K562 (cell line): ENCODE measurements at regions not wholly inside any gene's neighbourhood (a gene's known extent, or its start where the extent isn't known, plus 50 kb on each side); places are given as distances from the start of the nearest gene placed in this dataset.
A peak's percentile ranks its signal among the peaks of the same experiment; 100 is the strongest.

Experiments
- ARID1B ChIP-seq: fragments of 450-650 bp; IDR thresholded peaks from 2 replicates; pipeline ENCODE4 v1.6.1; 2016; ENCODE audit warnings: antibody characterized with exemption, mild to moderate bottlenecking, inconsistent platforms
- ATF6 ChIP-seq: sonication (generic); formaldehyde crosslinking; IDR thresholded peaks from 2 replicates; pipeline ENCODE4 v1.4.0; 2020; ENCODE audit warnings: mild to moderate bottlenecking, missing genetic modification reagents
- HDAC2 ChIP-seq: fragments of 450-650 bp; IDR thresholded peaks from 2 replicates; pipeline ENCODE4 v1.6.1; 2016; ENCODE audit warnings: mild to moderate bottlenecking
- KLF13 ChIP-seq: fragments of 450-650 bp; IDR thresholded peaks from 2 replicates; pipeline ENCODE4 v1.6.1; 2016; ENCODE audit warnings: missing genetic modification characterization, low read depth, mild to moderate bottlenecking, missing compliant biosample characterization, moderate library complexity, borderline replicate concordance
- KLF16 ChIP-seq: IDR thresholded peaks from 2 replicates; pipeline ENCODE4 v1.6.1; 2016; ENCODE audit warnings: antibody characterized with exemption
- NFATC3 ChIP-seq: fragments of 450-650 bp; IDR thresholded peaks from 2 replicates; pipeline ENCODE4 v1.6.1; 2017; ENCODE audit warnings: mild to moderate bottlenecking
- NFE2 ChIP-seq: IDR thresholded peaks from 2 replicates; pipeline ENCODE4 v1.6.1; 2014; ENCODE audit warnings: antibody characterized with exemption, low read depth
- PHF21A ChIP-seq: fragments of 450-650 bp; IDR thresholded peaks from 2 replicates; pipeline ENCODE4 v1.6.1; 2017; ENCODE audit warnings: low read depth, borderline replicate concordance
- TRIM28 ChIP-seq: fragments of 450-650 bp; IDR thresholded peaks from 2 replicates; pipeline ENCODE4 v1.6.1; 2017
- TSC22D4 ChIP-seq: fragments of 450-650 bp; IDR thresholded peaks from 2 replicates; pipeline ENCODE4 v1.6.1; 2016; ENCODE audit warnings: missing genetic modification characterization, missing biosample characterization, control low read depth
- TSHZ1 ChIP-seq: fragments of 250-450 bp; sonication (Bioruptor Pico); IDR thresholded peaks from 2 replicates; pipeline ENCODE4 v1.4.0; 2020; ENCODE audit warnings: mild to moderate bottlenecking, moderate library complexity
- ZBTB49 ChIP-seq: sonication (generic); formaldehyde crosslinking; IDR thresholded peaks from 2 replicates; pipeline ENCODE4 v1.8.0; 2022; ENCODE audit warnings: missing genetic modification reagents, mild to moderate bottlenecking, borderline replicate concordance
- ZHX1 ChIP-seq: fragments of 150-350 bp; conservative IDR thresholded peaks from 2 replicates; pipeline ENCODE4 v1.6.1; 2014; ENCODE audit warnings: low read length
- ZNF239 ChIP-seq: fragments of 250-450 bp; sonication (Bioruptor Pico); IDR thresholded peaks from 2 replicates; pipeline ENCODE4 v1.4.0; 2020; ENCODE audit warnings: mild to moderate bottlenecking
- ZNF263 ChIP-seq: sonication (generic); formaldehyde crosslinking; IDR thresholded peaks from 2 replicates; pipeline ENCODE4 v1.8.0; 2022; ENCODE audit warnings: mild to moderate bottlenecking, missing genetic modification reagents, borderline replicate concordance
- ZNF280B ChIP-seq: fragments of 250-450 bp; sonication (Bioruptor Pico); IDR thresholded peaks from 2 replicates; pipeline ENCODE4 v1.5.1; 2021; ENCODE audit warnings: mild to moderate bottlenecking
- ZNF79 ChIP-seq: fragments of 250-450 bp; sonication (Bioruptor Pico); IDR thresholded peaks from 2 replicates; pipeline ENCODE4 v1.4.0; 2020; ENCODE audit warnings: low read depth, mild to moderate bottlenecking, moderate library complexity
- ZSCAN29 ChIP-seq: fragments of 450-650 bp; IDR thresholded peaks from 2 replicates; pipeline ENCODE4 v1.6.1; 2017

GRCh38 chr7:106569500-106569929 lies 91.4 kb downstream of the CCDC71L start (continued):
- TF ChIP-seq ATF6 (CRISPR knock-in tag) (no peak), HDAC2 (no peak), TRIM28 (no peak), ARID1B (no peak), ZHX1 (no peak), ZSCAN29 (no peak), ZNF263 (no peak), TSC22D4 (tag) (no peak), KLF13 (peak; percentile 18; the same call in 1 of the 2 replicates), ZNF239 (peak; percentile 69), KLF16 (no peak), NFE2 (peak; percentile 31; the same call in 1 of the 2 replicates), TSHZ1 (CRISPR knock-in tag) (peak; percentile 84), ZNF280B (CRISPR knock-in tag) (no peak), ZNF79 (peak; percentile 83), ZBTB49 (0 out of 2 replicates have a peak, but pooled peaks have one; percentile 71), NFATC3 (no peak), PHF21A (no peak)
